Astrocyte (in vitro differentiated cells and primary cell): ENCODE measurements at regions not wholly inside any gene's neighbourhood (a gene's known extent, or its start where the extent isn't known, plus 50 kb on each side); places are given as distances from the start of the nearest gene placed in this dataset.

ENCODE experiments used
- DNase-seq: peaks from one replicate; pipeline ENCODE4 v3.0.0-alpha.2; 2010; ENCODE audit warnings: low read depth
- FAIRE-seq: peaks from 2 replicates; lab custom pipeline; 2011; peaks lifted over from hg19 to GRCh38; lab: Jason Lieb, UNC
- H2AFZ ChIP-seq: 2 replicates; pipeline ENCODE4 v1.6.0; 2012; ENCODE audit warnings: low read depth, low read length, inconsistent platforms
- H3K27ac ChIP-seq: 2 replicates; pipeline ENCODE4 v1.5.1; 2011; ENCODE audit warnings: low read depth, low read length, inconsistent platforms
- H3K27me3 ChIP-seq: 2 replicates; pipeline ENCODE4 v1.6.0; 2011; ENCODE audit warnings: low read length, inconsistent platforms; ENCODE audit not compliant: insufficient read depth
- H3K36me3 ChIP-seq: 2 replicates; pipeline ENCODE4 v1.5.1; 2011; ENCODE audit warnings: low read length, inconsistent platforms; ENCODE audit not compliant: insufficient read depth
- H3K4me1 ChIP-seq: 2 replicates; pipeline ENCODE4 v1.5.1; 2011; ENCODE audit warnings: low read length, inconsistent platforms; ENCODE audit not compliant: insufficient read depth
- H3K4me2 ChIP-seq: 2 replicates; pipeline ENCODE4 v1.6.0; 2012; ENCODE audit warnings: low read length, inconsistent platforms
- H3K4me3 ChIP-seq: 2 replicates; pipeline ENCODE4 v1.5.1; 2011; ENCODE audit warnings: low read depth, mild to moderate bottlenecking, low read length, inconsistent platforms; ENCODE audit not compliant: insufficient read depth
- H3K79me2 ChIP-seq: 2 replicates; pipeline ENCODE4 v1.6.0; 2012; ENCODE audit warnings: mild to moderate bottlenecking, low read length, inconsistent platforms; ENCODE audit not compliant: insufficient read depth
- H3K9ac ChIP-seq: 2 replicates; pipeline ENCODE4 v1.6.0; 2012; ENCODE audit warnings: mild to moderate bottlenecking, low read length, inconsistent platforms
- H3K9me3 ChIP-seq: 2 replicates; pipeline ENCODE4 v1.5.1; 2012; ENCODE audit warnings: low read depth, mild to moderate bottlenecking, low read length, inconsistent platforms; ENCODE audit not compliant: insufficient read depth
- H4K20me1 ChIP-seq: 2 replicates; pipeline ENCODE4 v1.6.0; 2012; ENCODE audit warnings: low read length, inconsistent platforms; ENCODE audit not compliant: insufficient read depth
- H3K27ac Mint-ChIP-seq: one replicate; pipeline ENCODE4 v1.8.0; 2021; ENCODE audit warnings: mild to moderate bottlenecking, mixed read lengths; ENCODE audit not compliant: unreplicated experiment
- H3K27me3 Mint-ChIP-seq: one replicate; pipeline ENCODE4 v1.8.0; 2021; ENCODE audit warnings: low read depth, mixed read lengths; ENCODE audit not compliant: unreplicated experiment
- H3K36me3 Mint-ChIP-seq: one replicate; pipeline ENCODE4 v1.8.0; 2021; ENCODE audit warnings: low read depth, mixed read lengths; ENCODE audit not compliant: unreplicated experiment
- H3K4me1 Mint-ChIP-seq: one replicate; pipeline ENCODE4 v1.8.0; 2021; ENCODE audit warnings: low read depth, mixed read lengths; ENCODE audit not compliant: unreplicated experiment
- H3K4me3 Mint-ChIP-seq: one replicate; pipeline ENCODE4 v1.8.0; 2021; ENCODE audit warnings: mild to moderate bottlenecking, moderate library complexity, mixed read lengths; ENCODE audit not compliant: unreplicated experiment
- H3K9me3 Mint-ChIP-seq: one replicate; pipeline ENCODE4 v1.8.0; 2021; ENCODE audit warnings: mild to moderate bottlenecking, mixed read lengths; ENCODE audit not compliant: unreplicated experiment
- EZH2 ChIP-seq: IDR thresholded peaks from 2 replicates; pipeline ENCODE4 v1.6.1; 2012; ENCODE audit warnings: mild to moderate bottlenecking, low read length, inconsistent platforms; ENCODE audit not compliant: insufficient read depth
- TF ChIP-seq, protein P1 (sequence below): IDR thresholded peaks from 2 replicates; pipeline ENCODE4 v1.5.1; 2011; ENCODE audit warnings: low read depth, mild to moderate bottlenecking, inconsistent platforms, low read length, moderate library complexity; ENCODE audit not compliant: insufficient read depth

DNA sequence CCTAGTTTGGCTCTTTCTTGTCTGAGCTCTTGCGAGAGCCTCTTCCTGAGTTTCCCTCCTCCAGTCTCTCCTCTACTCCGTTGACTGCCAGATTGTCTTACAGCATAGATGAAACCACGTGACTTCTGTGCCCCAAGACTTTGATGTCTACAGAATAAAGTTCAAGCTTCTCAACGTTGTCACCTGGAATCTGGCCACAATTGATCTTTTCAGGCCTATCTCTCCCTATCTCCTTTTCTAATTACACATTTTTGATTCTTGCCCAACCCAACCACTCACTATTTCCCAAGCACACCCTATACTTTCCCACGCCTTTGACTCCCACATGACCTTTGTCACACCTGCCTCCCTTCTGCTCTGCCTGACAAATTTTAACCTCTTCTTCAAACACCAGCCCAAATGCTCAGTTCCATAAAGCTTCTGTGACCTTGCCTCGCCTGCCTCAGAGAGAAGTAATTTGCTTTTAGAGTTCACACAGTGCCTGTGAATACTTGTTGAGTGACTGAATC lies 52.4 kb upstream of the PMFBP1 start:
- no peak for DNase-seq
- no peak for TF ChIP-seq EZH2
- TF ChIP-seq, protein P1, sequence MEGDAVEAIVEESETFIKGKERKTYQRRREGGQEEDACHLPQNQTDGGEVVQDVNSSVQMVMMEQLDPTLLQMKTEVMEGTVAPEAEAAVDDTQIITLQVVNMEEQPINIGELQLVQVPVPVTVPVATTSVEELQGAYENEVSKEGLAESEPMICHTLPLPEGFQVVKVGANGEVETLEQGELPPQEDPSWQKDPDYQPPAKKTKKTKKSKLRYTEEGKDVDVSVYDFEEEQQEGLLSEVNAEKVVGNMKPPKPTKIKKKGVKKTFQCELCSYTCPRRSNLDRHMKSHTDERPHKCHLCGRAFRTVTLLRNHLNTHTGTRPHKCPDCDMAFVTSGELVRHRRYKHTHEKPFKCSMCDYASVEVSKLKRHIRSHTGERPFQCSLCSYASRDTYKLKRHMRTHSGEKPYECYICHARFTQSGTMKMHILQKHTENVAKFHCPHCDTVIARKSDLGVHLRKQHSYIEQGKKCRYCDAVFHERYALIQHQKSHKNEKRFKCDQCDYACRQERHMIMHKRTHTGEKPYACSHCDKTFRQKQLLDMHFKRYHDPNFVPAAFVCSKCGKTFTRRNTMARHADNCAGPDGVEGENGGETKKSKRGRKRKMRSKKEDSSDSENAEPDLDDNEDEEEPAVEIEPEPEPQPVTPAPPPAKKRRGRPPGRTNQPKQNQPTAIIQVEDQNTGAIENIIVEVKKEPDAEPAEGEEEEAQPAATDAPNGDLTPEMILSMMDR = no peak
- Histone ChIP-seq H3K36me3 (no peaks in the 10 kb centered on the region), H3K9ac (no peak overlapping the region), H3K4me2 (no peak overlapping the region), H3K27me3 (no peaks in the 10 kb centered on the region), H3K4me1 (no peaks in the 10 kb centered on the region), H2AFZ (no peak overlapping the region), H3K9me3 (no peaks in the 10 kb centered on the region), H3K79me2 (no peaks in the 10 kb centered on the region), H3K4me3 (no peak overlapping the region), H3K27ac (no peak overlapping the region), H4K20me1 (no peaks in the 10 kb centered on the region)
- Mint-ChIP-seq H3K9me3 (peaks cover 2% of the 10 kb centered on the region), H3K4me3 (no peak overlapping the region), H3K36me3 (no peaks in the 10 kb centered on the region), H3K27ac (no peak overlapping the region), H3K27me3 (peaks cover 6% of the 10 kb centered on the region), H3K4me1 (no peaks in the 10 kb centered on the region)
- no peak for FAIRE-seq

DNA sequence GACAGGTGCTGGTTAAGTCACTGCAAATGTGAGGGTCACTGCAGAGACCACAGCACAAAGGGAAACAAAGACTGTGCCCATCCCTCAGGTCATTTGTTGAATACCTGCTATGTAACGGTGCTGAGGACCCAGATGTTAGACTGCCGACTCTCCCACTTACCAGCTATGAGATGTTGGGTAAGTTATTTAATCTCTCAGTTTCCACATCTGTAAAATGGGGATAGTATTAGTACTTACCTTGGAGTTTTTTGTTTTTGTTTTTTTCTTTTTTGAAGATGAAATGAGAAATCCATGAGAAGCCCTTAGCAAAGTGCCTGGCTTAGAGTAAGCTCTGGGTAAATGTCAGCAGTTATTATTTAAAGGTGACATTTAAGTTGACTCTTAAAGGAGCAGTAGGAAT lies 50.5 kb upstream of the PMFBP1 start:
- no peaks in the 10 kb centered on the region for H4K20me1 ChIP-seq
- no peak overlapping the region for H3K4me3 Mint-ChIP-seq
- no peaks in the 10 kb centered on the region for H3K4me1 Mint-ChIP-seq
- no peak overlapping the region for H3K9ac ChIP-seq
- no peak overlapping the region for H2AFZ ChIP-seq
- H3K36me3 Mint-ChIP-seq = no peaks in the 10 kb centered on the region
- no peaks in the 10 kb centered on the region for H3K27me3 ChIP-seq
- H3K27ac ChIP-seq = no peak overlapping the region
- no peaks in the 10 kb centered on the region for H3K36me3 ChIP-seq
- H3K4me2 ChIP-seq = no peak overlapping the region
- H3K4me3 ChIP-seq = no peak overlapping the region
- no peaks in the 10 kb centered on the region for H3K9me3 ChIP-seq
- FAIRE-seq (no peak), DNase-seq (no peak)
- no peaks in the 10 kb centered on the region for H3K4me1 ChIP-seq
- H3K27me3 Mint-ChIP-seq = peaks cover 6% of the 10 kb centered on the region
- TF ChIP-seq, protein P1 = no peak
- TF ChIP-seq EZH2 = no peak
- H3K79me2 ChIP-seq = no peaks in the 10 kb centered on the region
- H3K27ac Mint-ChIP-seq = no peak overlapping the region
- H3K9me3 Mint-ChIP-seq = peaks cover 2% of the 10 kb centered on the region
